ENCODE measurements at regions not wholly inside any gene's neighbourhood (a gene's known extent, or its start where the extent isn't known, plus 50 kb on each side); places are given as distances from the start of the nearest gene placed in this dataset.
A peak's percentile ranks its signal among the peaks of the same experiment; 100 is the strongest.

- in situ Hi-C loops (cut with MboI): no loop called here
- no peak overlapping the region for H3K9ac ChIP-seq (ENCODE audit: control insufficient read depth, insufficient read depth, low read length)
- ChIA-PET RAD21 (ENCODE audit: unreplicated experiment) (interaction anchor here (0.8 to 2.1 kb wide), 6 partner anchors 24 to 390 kb away, joined by 3 to 7 read pairs (median 4); no protein-coding TSS in a partner anchor), SMC1A (ENCODE audit: uncharacterized antibody, unreplicated experiment) (interaction anchor here (0.6 to 2.6 kb wide), 6 partner anchors 10 to 256 kb away, joined by 3 to 8 read pairs (median 4); no protein-coding TSS in a partner anchor), CTCF (interaction anchor here (1.1 to 2.0 kb wide), 3 partner anchors 21 to 256 kb away, joined by 4 to 7 read pairs (median 5); no protein-coding TSS in a partner anchor), POLR2A (interaction anchor here (0.8 to 0.9 kb wide), 2 partner anchors 8 to 14 kb away, joined by 3 read pairs; no protein-coding TSS in a partner anchor)
- no peaks in the 10 kb centered on the region for H4K20me1 ChIP-seq (ENCODE audit: control insufficient read depth, insufficient read depth)
- peak; percentile 85 for ATAC-seq
- DNase-seq (ENCODE audit: low read depth, low spot score): peak; percentile 58
- peak overlapping the region; percentile 55 for H3K27ac ChIP-seq (ENCODE audit: control insufficient read depth, insufficient read depth)
- no peaks in the 10 kb centered on the region for H3K79me2 ChIP-seq (ENCODE audit: control insufficient read depth, insufficient read depth, low read length)
- WGBS (ENCODE audit: insufficient coverage, insufficient replicate concordance, low lambda C conversion rate, missing lambda C conversion rate): 7% methylated on average over 11 of the region's 11 CpGs
- BruUV-seq (replicated peaks): no TSS peak
- no peaks in the 10 kb centered on the region; a peak in 1 of 4 replicates for H3K36me3 ChIP-seq (ENCODE audit: control insufficient read depth in 2 of 2, insufficient read depth in 2 of 2, low read length in 1 of 2)
- peak; percentile 90 for FAIRE-seq
- no peaks in the 10 kb centered on the region for H3K27me3 ChIP-seq (replicated peaks in 1 of 2; ENCODE audit: control insufficient read depth in 2 of 2, insufficient read depth in 2 of 2, low read length in 1 of 2)
- peaks cover 3% of the 10 kb centered on the region; the same call in 2 of the 3 replicates for H3K9me3 ChIP-seq (replicated peaks; ENCODE audit: control insufficient read depth, insufficient read depth, low read length)
- H3K4me2 ChIP-seq (ENCODE audit: control insufficient read depth, insufficient read depth): peak overlapping the region; percentile 46
- H2AFZ ChIP-seq (ENCODE audit: control insufficient read depth, low read depth, low read length): no peak overlapping the region
- H3K4me3 ChIP-seq: no peak overlapping the region
- H3K4me1 ChIP-seq (ENCODE audit: control insufficient read depth, insufficient read depth, low read length): peaks cover 38% of the 10 kb centered on the region
- intact Hi-C loops (cut with micrococcal nuclease; ENCODE audit: unreplicated experiment): loop anchor here (10.0 kb wide), 1 partner anchor 120 kb away; no protein-coding TSS in a partner anchor
- TF ChIP-seq KDM1A (IDR thresholded peaks at IDR 0.05; ENCODE audit: borderline replicate concordance): no peak
- peak; percentile 45; the same call in 1 of the 2 replicates for TF ChIP-seq CBFB (IDR thresholded peaks at IDR 0.05; ENCODE audit: low read depth)
- TF ChIP-seq NFXL1 (IDR thresholded peaks at IDR 0.05; ENCODE audit: borderline replicate concordance): no peak
- TF ChIP-seq HDGF (IDR thresholded peaks at IDR 0.05): peak; percentile 80; the same call in 1 of the 2 replicates
- peak; percentile 97 for TF ChIP-seq EED (IDR thresholded peaks at IDR 0.05; ENCODE audit: low read depth)
- no peak for TF ChIP-seq CTCF (IDR thresholded peaks at IDR 0.05 in 2 of 3, conservative IDR thresholded peaks at IDR 0.05 in 1 of 3; ENCODE audit: control insufficient read depth in 2 of 3, extremely low read depth in 1 of 3, insufficient read depth in 1 of 3, low read depth in 3 of 3, low read length in 3 of 3)
- no peak for TF ChIP-seq KLF5 (IDR thresholded peaks at IDR 0.05; ENCODE audit: partially characterized antibody)
- TF ChIP-seq RAD51 (IDR thresholded peaks at IDR 0.05): no peak
- TF ChIP-seq NKRF (conservative IDR thresholded peaks at IDR 0.05): no peak
- no peak for TF ChIP-seq REST (IDR thresholded peaks at IDR 0.05; ENCODE audit: low read depth, low read length)
- TF ChIP-seq MYB (IDR thresholded peaks at IDR 0.05; ENCODE audit: borderline replicate concordance, low read depth, low read length): no peak
- TF ChIP-seq JUND (IDR thresholded peaks at IDR 0.05; ENCODE audit: low read depth, low read length): no peak
These were observed 462.9 kb downstream of the PREX1 start for GRCh38 chr20:48364688-48365421.
